ENCODE measurements at regions not wholly inside any gene's neighbourhood (a gene's known extent, or its start where the extent isn't known, plus 50 kb on each side); places are given as distances from the start of the nearest gene placed in this dataset.
"Not testable (repeated sequence)": the region's sequence is repeated elsewhere in the genome, so short reads cannot be mapped to it uniquely, and the experiment has no call there.

DNA sequence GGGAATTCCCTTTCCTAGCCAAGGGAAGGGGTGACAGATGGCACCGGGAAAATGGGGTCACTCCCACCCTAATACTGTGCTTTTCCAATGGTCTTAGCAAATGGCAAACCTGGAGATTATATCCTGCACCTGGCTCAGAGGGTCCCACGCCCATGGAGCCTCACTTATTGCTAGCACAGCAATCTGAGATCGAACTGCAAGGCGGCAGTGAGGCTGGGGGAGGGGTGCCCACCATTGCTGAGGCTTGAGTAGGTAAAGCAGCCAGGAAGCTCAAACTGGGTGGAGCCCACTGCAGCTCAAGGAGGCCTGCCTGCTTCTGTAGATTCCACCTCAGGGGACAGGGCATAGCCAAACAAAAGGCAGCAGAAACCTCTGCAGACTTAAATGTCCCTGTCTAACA lies 438.9 kb downstream of the TMEM182 start:
- BruUV-seq (replicated peaks); H3K27ac ChIP-seq (ENCODE audit: insufficient read depth, low read depth, low read length): not testable (repeated sequence)

DNA sequence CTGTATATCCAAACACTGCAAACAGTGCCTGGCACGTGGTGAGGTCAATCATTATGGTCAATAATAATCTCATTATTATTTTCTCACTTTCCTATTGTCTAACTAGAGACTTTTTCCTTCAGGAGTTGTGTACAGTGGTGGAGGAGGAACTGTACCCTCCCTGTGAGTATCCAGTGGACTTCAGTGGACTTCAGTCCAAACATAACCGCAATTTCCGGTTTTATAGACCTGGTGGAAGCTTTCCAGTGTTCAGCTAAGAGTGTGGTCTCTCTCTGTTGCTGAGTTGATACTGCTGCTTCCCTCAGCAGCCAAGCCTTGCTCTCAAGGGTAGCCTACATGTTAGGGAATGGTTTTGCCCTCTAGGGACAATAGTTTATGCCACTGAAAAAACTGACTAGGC lies 447.1 kb downstream of the TMEM182 start:
- H3K4me3 ChIP-seq (replicated peaks in 1 of 3; ENCODE audit: insufficient read depth in 1 of 3, low read depth in 1 of 3, low read length in 3 of 3) = no peak overlapping the region
- peaks cover 3% of the 10 kb centered on the region for H3K9me3 ChIP-seq (replicated peaks; ENCODE audit: control insufficient read depth, insufficient read depth, low read length)
- H3K36me3 ChIP-seq (ENCODE audit: control insufficient read depth in 2 of 2, extremely low read depth in 1 of 2, insufficient read depth in 2 of 2, low read length in 2 of 2) = no peaks in the 10 kb centered on the region
- H4K20me1 ChIP-seq (replicated peaks; ENCODE audit: control insufficient read depth, extremely low read depth, insufficient read depth, low read length) = no peaks in the 10 kb centered on the region
- H3K27ac ChIP-seq (ENCODE audit: insufficient read depth, low read depth, low read length) = no peak overlapping the region
- TF ChIP-seq POLR2A (IDR thresholded peaks at IDR 0.05; ENCODE audit: low read depth, low read length) (no peak), FOS (IDR thresholded peaks at IDR 0.05; ENCODE audit: borderline replicate concordance, insufficient read depth, low read length) (no peak), POLR2AphosphoS5 (IDR thresholded peaks at IDR 0.05; ENCODE audit: insufficient read depth, low read depth, low read length) (no peak), JUN (IDR thresholded peaks at IDR 0.05; ENCODE audit: borderline replicate concordance, insufficient read depth, insufficient read length, low read depth) (no peak), EZH2 (IDR thresholded peaks at IDR 0.05; ENCODE audit: borderline replicate concordance, low read depth, low read length, severe bottlenecking) (no peak), GATA2 (IDR thresholded peaks at IDR 0.05; ENCODE audit: insufficient read depth, insufficient read length, low read depth, low read length) (no peak), MYC (IDR thresholded peaks at IDR 0.05; ENCODE audit: low read depth, low read length) (no peak)
- TF ChIP-seq, protein P1, sequence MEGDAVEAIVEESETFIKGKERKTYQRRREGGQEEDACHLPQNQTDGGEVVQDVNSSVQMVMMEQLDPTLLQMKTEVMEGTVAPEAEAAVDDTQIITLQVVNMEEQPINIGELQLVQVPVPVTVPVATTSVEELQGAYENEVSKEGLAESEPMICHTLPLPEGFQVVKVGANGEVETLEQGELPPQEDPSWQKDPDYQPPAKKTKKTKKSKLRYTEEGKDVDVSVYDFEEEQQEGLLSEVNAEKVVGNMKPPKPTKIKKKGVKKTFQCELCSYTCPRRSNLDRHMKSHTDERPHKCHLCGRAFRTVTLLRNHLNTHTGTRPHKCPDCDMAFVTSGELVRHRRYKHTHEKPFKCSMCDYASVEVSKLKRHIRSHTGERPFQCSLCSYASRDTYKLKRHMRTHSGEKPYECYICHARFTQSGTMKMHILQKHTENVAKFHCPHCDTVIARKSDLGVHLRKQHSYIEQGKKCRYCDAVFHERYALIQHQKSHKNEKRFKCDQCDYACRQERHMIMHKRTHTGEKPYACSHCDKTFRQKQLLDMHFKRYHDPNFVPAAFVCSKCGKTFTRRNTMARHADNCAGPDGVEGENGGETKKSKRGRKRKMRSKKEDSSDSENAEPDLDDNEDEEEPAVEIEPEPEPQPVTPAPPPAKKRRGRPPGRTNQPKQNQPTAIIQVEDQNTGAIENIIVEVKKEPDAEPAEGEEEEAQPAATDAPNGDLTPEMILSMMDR (IDR thresholded peaks at IDR 0.05; ENCODE audit: extremely low read depth in 1 of 2, insufficient read depth in 1 of 2, low read depth in 1 of 2, low read length in 2 of 2) = no peak
- TF ChIP-seq, protein P2, sequence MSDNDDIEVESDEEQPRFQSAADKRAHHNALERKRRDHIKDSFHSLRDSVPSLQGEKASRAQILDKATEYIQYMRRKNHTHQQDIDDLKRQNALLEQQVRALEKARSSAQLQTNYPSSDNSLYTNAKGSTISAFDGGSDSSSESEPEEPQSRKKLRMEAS (IDR thresholded peaks at IDR 0.05; ENCODE audit: insufficient read depth, insufficient read length) = no peak
- no TSS peak for BruUV-seq (replicated peaks)
- no peaks in the 10 kb centered on the region for H3K4me1 ChIP-seq (ENCODE audit: control insufficient read depth, extremely low read depth, insufficient read depth, low read length)
- no peak overlapping the region for H3K9ac ChIP-seq (replicated peaks; ENCODE audit: extremely low read depth, insufficient read depth, low read length)
- no peak overlapping the region for H3K4me2 ChIP-seq (ENCODE audit: insufficient read depth, low read length)
- H3K79me2 ChIP-seq (ENCODE audit: control insufficient read depth, insufficient read depth, low read length) = no peaks in the 10 kb centered on the region
- ChIA-PET POLR2A (no interaction called here), CTCF (no interaction called here)
- no peaks in the 10 kb centered on the region for H3K27me3 ChIP-seq (ENCODE audit: control insufficient read depth in 2 of 2, insufficient read depth in 2 of 2, low read length in 2 of 2)
- DNase-seq (ENCODE audit: low read depth, low spot score) (no peak), FAIRE-seq (no peak)
- intact Hi-C loops (cut with micrococcal nuclease) (no loop called here), dilution Hi-C loops (cut with MboI; ENCODE audit: extremely low pct_ligation_motif_present, low sequenced_read_pairs) (no loop called here)
- H2AFZ ChIP-seq (ENCODE audit: low read depth, low read length) = no peak overlapping the region
- no peaks in the 10 kb centered on the region for H3K9me1 ChIP-seq (replicated peaks; ENCODE audit: control insufficient read depth, extremely low read depth, insufficient read depth, low read length)

More for the DNA sequence above, 438.9 kb downstream of the TMEM182 start:
- H3K9ac ChIP-seq (replicated peaks; ENCODE audit: extremely low read depth, insufficient read depth, low read length); H3K9me1 ChIP-seq (replicated peaks; ENCODE audit: control insufficient read depth, extremely low read depth, insufficient read depth, low read length); H3K79me2 ChIP-seq (ENCODE audit: control insufficient read depth, insufficient read depth, low read length); H3K4me3 ChIP-seq (replicated peaks in 1 of 3; ENCODE audit: insufficient read depth in 1 of 3, low read depth in 1 of 3, low read length in 3 of 3); dilution Hi-C loops (cut with MboI; ENCODE audit: extremely low pct_ligation_motif_present, low sequenced_read_pairs); H3K4me1 ChIP-seq (ENCODE audit: control insufficient read depth, extremely low read depth, insufficient read depth, low read length); DNase-seq (ENCODE audit: low read depth, low spot score); POLR2A ChIA-PET; CTCF ChIA-PET; H2AFZ ChIP-seq (ENCODE audit: low read depth, low read length); H4K20me1 ChIP-seq (replicated peaks; ENCODE audit: control insufficient read depth, extremely low read depth, insufficient read depth, low read length); H3K27me3 ChIP-seq (ENCODE audit: control insufficient read depth in 2 of 2, insufficient read depth in 2 of 2, low read length in 2 of 2); FAIRE-seq; intact Hi-C loops (cut with micrococcal nuclease); H3K9me3 ChIP-seq (replicated peaks; ENCODE audit: control insufficient read depth, insufficient read depth, low read length); H3K36me3 ChIP-seq (ENCODE audit: control insufficient read depth in 2 of 2, extremely low read depth in 1 of 2, insufficient read depth in 2 of 2, low read length in 2 of 2); H3K4me2 ChIP-seq (ENCODE audit: insufficient read depth, low read length): not testable (repeated sequence)

Data from endothelial cell of umbilical vein (primary cell).